ENCODE measurements at regions not wholly inside any gene's neighbourhood (a gene's known extent, or its start where the extent isn't known, plus 50 kb on each side); places are given as distances from the start of the nearest gene placed in this dataset.

- TF ChIP-seq POLR2A (IDR thresholded peaks at IDR 0.05) (no peak), CTCF (IDR thresholded peaks at IDR 0.05) (no peak)
Observed at GRCh38 chr9:86749894-86750255, 197.4 kb downstream of the GAS1 start.
